Activated CD8-positive, alpha-beta memory T cell treated with anti-CD3 and anti-CD28 coated beads for 4 hours (primary cell): ENCODE measurements at regions not wholly inside any gene's neighbourhood (a gene's known extent, or its start where the extent isn't known, plus 50 kb on each side); places are given as distances from the start of the nearest gene placed in this dataset.
"Not testable (repeated sequence)": the region's sequence is repeated elsewhere in the genome, so short reads cannot be mapped to it uniquely, and the experiment has no call there.

Experiments used
- DNase-seq, 2 donors: peaks; one replicate each; pipeline ENCODE4 v3.0.0-alpha.2; 2020; ENCODE audit warnings: low read depth in 2 of 2

GRCh38 chr18:1413323-1413675 is 508.6 kb downstream of the ADCYAP1 start:
- DNase-seq: no peak

DNA sequence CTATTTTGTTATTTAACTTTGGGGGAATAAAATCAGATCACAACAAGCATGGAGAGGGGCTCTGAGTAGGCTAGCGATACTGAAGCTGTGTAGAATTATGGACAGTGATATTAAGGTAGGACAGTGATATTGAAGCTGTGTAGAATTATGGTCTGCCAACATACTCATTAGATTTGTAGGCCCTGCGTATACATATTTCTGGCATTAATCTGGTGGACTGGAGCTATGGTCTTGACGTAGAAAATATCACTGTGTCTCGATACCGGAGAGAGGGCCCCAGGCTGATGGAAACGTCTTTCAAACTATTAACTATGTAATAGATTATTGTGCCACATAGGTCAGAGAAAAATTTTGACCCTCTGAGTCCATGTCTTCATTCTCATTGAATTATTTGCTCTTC is 511.4 kb downstream of the ADCYAP1 start:
- DNase-seq: no peak

- no peak for DNase-seq
Measured at GRCh38 chr18:1421502-1421901, 516.8 kb downstream of the ADCYAP1 start.

GRCh38 chr18:1422634-1423033 is 518.0 kb downstream of the ADCYAP1 start:
- DNase-seq: no peak

GRCh38 chr18:1425679-1426078 is 521.0 kb downstream of the ADCYAP1 start:
- DNase-seq: no peak

GRCh38 chr18:1435487-1435886 is 530.8 kb downstream of the ADCYAP1 start:
- DNase-seq: no peak

DNA sequence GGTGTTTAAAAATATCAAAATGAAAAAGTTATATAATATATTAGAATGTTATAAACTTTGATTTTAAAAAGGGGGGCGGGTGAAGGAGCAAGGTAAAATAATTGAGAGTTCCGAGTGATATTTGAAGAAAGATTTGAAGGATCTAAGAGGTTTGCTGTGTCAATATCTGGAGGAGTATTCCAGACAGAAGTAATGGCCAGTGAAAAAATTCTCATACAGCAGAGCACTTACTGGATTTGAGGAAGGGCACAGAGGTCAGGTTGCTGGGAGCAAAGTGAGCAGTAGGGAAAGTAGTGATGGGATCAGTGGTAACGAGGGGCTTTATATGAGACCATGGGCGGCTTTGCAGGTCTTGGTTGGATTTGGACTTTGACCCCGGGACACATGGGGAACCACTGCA is 531.5 kb downstream of the ADCYAP1 start:
- DNase-seq: no peak

GRCh38 chr18:1438458-1438910 is 533.8 kb downstream of the ADCYAP1 start:
- DNase-seq: no peak

DNA sequence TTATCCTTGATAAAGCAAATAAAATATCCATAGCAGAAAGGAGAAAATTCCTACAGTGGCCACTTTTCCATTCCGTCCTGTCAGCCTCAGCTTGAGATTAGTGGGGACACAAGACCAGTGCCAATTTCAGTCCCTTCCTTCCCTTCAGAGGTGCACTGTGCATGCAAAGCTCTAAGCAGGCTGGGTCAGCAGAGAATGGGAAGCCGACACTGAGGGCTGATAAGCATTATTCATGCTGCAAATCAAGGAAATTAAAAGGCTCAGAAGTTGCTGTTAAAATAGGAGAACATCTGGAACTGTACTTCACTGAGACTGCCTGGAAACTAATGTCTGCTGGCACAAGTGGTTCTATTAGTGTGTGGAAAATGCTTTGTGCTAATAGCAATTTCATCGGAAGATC is 534.3 kb downstream of the ADCYAP1 start:
- DNase-seq: no peak

DNA sequence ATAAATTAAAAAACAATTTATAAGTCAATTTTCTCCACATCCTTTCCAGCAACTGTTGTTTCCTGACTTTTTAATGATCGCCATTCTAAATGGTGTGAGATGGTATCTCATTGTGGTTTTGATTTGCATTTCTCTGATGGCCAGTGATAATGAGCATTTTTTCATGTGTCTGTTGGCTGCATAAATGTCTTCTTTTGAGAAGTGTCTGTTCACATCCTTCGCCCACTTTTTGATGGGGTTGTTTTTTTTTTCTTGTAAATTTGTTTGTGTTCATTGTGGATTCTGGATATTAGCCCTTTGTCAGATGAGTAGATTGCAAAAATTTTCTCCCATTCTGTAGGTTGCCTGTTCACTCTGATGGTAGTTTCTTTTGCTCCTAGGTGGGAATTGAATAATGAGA is 539.4 kb downstream of the ADCYAP1 start:
- DNase-seq: not testable (repeated sequence)

GRCh38 chr18:1446765-1447164 is 542.1 kb downstream of the ADCYAP1 start:
- no peak for DNase-seq

DNA sequence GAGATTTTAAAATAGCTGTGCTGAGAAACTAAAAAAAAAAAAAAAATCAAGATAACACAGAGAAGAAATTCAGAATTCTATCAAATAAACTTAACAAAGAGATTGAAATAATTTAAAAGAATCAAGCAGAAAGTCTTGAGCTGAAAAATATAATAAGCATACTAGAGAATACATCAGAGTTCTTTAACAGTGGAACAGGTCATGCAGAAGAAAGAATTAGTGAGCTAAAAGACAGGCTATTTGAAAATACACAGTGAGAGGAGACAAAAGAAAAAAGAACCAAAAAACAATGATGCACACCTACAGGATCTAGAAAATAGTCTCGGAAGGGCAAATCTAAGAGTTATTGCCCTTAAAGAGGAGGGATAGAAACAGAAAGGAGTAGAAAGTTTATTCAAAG is 548.1 kb downstream of the ADCYAP1 start:
- no peak for DNase-seq

- no peak for DNase-seq
Measured at GRCh38 chr18:1455605-1456004, 550.9 kb downstream of the ADCYAP1 start.

GRCh38 chr18:1458547-1458946 is 553.9 kb downstream of the ADCYAP1 start:
- DNase-seq: no peak

GRCh38 chr18:1463981-1464380 is 559.3 kb downstream of the ADCYAP1 start:
- no peak for DNase-seq

DNA sequence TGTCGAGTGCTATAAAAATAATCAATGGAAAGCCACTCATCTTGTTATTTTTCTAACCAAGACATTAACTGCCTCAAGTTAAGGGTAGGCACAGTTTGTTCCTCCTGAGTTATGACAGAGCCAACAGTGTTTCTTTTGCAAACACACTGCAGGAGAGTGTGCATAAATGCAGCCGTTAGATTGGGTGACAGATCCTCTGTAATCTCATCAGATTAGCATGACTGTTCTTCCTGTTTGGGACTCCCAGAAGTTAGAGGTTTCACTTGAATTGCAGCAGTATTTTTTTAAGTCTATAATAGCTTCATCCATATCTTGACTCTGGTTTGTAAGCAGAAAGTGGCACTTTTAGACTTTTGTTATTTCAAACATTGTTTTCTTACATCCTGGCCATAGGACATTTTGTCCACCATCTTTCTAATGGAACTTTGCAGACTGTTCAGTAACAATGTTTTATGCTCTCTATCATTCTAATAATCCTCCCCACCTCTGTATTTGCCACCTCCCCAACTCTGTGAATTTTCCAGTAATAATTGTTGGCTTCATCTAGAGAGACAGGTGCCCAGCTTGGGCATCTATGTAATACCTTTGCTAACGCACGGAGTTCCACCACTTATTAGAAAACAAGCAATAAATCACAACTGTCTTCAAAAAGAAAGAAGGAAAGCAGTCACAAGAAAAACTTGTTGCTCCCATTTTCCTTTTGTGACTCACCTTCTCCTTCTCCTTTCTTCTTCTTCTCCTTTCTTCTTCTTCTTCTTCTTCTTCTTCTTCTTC is 560.0 kb downstream of the ADCYAP1 start:
- no peak for DNase-seq

- no peak for DNase-seq
Measured at GRCh38 chr18:1466035-1466434, 561.4 kb downstream of the ADCYAP1 start.

DNA sequence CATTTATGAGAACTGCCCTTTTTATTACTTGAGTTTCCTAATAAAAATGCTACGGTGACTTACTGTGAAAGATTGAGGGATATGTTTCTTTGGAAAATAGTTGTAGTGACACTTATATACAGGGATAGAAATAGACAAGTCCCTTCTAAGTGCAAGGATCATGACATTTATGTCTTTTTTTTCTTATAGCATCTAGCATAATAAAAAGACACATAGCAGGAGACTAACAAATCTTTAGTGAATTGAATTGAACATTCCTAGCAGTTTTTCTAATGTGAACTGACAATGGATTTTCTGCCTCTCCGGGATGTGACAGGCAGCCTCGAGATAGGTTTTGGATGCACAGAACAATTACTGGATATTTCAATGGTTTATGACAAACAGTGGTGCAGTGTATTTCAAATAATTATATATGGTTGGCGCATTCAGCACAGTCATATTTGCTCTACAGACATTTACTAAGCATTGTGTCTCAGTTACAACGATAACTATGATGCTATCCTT is 562.8 kb downstream of the ADCYAP1 start:
- no peak for DNase-seq

GRCh38 chr18:1468550-1468949 is 563.9 kb downstream of the ADCYAP1 start:
- no peak for DNase-seq

GRCh38 chr18:1475867-1476266 is 571.2 kb downstream of the ADCYAP1 start:
- no peak for DNase-seq

DNA sequence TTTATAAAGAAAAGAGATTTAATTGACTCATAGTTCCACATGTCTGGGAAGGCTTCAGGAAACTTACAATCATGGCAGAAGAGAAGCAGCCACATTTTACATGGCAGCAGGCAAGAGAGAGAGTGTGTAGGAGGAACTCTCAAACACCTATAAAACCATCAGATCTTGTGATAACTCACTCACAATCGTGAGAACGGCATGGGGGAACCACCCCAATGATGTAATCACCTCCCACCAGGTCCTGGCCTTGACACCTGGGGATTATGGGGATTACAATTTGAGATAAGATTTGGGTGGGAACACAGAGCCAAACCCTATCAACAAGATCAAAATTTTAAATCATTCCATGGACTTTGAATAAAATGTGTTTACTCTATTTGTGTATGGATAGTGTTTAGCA is 575.6 kb downstream of the ADCYAP1 start:
- no peak for DNase-seq

DNA sequence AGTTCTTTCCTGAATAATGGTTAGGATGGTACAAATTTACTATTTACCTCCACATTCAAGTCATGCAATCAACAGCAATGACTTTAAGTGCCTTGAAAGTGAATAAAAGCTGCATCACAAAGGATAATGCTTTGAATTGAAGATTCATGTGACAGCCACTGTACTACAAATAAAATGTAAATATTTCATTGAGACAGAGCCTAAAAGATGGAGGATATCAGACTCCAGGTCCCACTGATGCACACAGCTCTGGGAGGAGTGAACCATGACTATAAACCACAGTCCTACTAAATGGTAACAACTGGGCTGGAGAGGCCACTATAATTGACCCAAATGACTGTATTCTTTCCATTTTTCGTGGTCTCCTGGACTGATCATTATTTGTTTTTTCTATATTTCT is 576.9 kb downstream of the ADCYAP1 start:
- DNase-seq: no peak

DNA sequence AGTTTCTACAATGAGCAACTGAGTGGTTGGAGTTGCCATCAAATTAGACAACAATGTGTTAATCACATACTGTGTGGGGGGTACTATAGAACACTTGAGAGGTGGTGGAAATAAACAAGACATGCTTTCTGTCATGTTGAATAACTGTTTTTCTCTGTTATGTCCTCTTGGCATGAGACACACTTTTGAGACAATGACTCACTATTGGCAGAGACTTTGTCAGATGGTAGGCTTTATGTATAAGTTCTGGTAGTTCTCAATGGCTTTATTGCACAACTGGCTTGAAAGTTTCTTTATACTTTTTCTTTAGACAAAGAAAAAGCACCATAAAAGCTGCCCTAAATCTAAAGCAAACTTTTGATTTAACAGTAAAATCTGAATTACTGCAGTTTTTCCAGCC is 578.7 kb downstream of the ADCYAP1 start:
- no peak for DNase-seq

GRCh38 chr18:1487457-1487856 is 582.8 kb downstream of the ADCYAP1 start:
- no peak for DNase-seq
